Astrocyte (in vitro differentiated cells and primary cell): ENCODE measurements at regions not wholly inside any gene's neighbourhood (a gene's known extent, or its start where the extent isn't known, plus 50 kb on each side); places are given as distances from the start of the nearest gene placed in this dataset.
A peak's percentile ranks its signal among the peaks of the same experiment; 100 is the strongest.

Experiments used
- DNase-seq: peaks from one replicate; pipeline ENCODE4 v3.0.0-alpha.2; 2010; ENCODE audit warnings: low read depth
- FAIRE-seq: peaks from 2 replicates; lab custom pipeline; 2011; peaks lifted over from hg19 to GRCh38; lab: Jason Lieb, UNC
- H2AFZ ChIP-seq: 2 replicates; pipeline ENCODE4 v1.6.0; 2012; ENCODE audit warnings: low read depth, low read length, inconsistent platforms
- H3K27ac ChIP-seq: 2 replicates; pipeline ENCODE4 v1.5.1; 2011; ENCODE audit warnings: low read depth, low read length, inconsistent platforms
- H3K27me3 ChIP-seq: 2 replicates; pipeline ENCODE4 v1.6.0; 2011; ENCODE audit warnings: low read length, inconsistent platforms; ENCODE audit not compliant: insufficient read depth
- H3K36me3 ChIP-seq: 2 replicates; pipeline ENCODE4 v1.5.1; 2011; ENCODE audit warnings: low read length, inconsistent platforms; ENCODE audit not compliant: insufficient read depth
- H3K4me1 ChIP-seq: 2 replicates; pipeline ENCODE4 v1.5.1; 2011; ENCODE audit warnings: low read length, inconsistent platforms; ENCODE audit not compliant: insufficient read depth
- H3K4me2 ChIP-seq: 2 replicates; pipeline ENCODE4 v1.6.0; 2012; ENCODE audit warnings: low read length, inconsistent platforms
- H3K4me3 ChIP-seq: 2 replicates; pipeline ENCODE4 v1.5.1; 2011; ENCODE audit warnings: low read depth, mild to moderate bottlenecking, low read length, inconsistent platforms; ENCODE audit not compliant: insufficient read depth
- H3K79me2 ChIP-seq: 2 replicates; pipeline ENCODE4 v1.6.0; 2012; ENCODE audit warnings: mild to moderate bottlenecking, low read length, inconsistent platforms; ENCODE audit not compliant: insufficient read depth
- H3K9ac ChIP-seq: 2 replicates; pipeline ENCODE4 v1.6.0; 2012; ENCODE audit warnings: mild to moderate bottlenecking, low read length, inconsistent platforms
- H3K9me3 ChIP-seq: 2 replicates; pipeline ENCODE4 v1.5.1; 2012; ENCODE audit warnings: low read depth, mild to moderate bottlenecking, low read length, inconsistent platforms; ENCODE audit not compliant: insufficient read depth
- H4K20me1 ChIP-seq: 2 replicates; pipeline ENCODE4 v1.6.0; 2012; ENCODE audit warnings: low read length, inconsistent platforms; ENCODE audit not compliant: insufficient read depth
- H3K27ac Mint-ChIP-seq: one replicate; pipeline ENCODE4 v1.8.0; 2021; ENCODE audit warnings: mild to moderate bottlenecking, mixed read lengths; ENCODE audit not compliant: unreplicated experiment
- H3K27me3 Mint-ChIP-seq: one replicate; pipeline ENCODE4 v1.8.0; 2021; ENCODE audit warnings: low read depth, mixed read lengths; ENCODE audit not compliant: unreplicated experiment
- H3K36me3 Mint-ChIP-seq: one replicate; pipeline ENCODE4 v1.8.0; 2021; ENCODE audit warnings: low read depth, mixed read lengths; ENCODE audit not compliant: unreplicated experiment
- H3K4me1 Mint-ChIP-seq: one replicate; pipeline ENCODE4 v1.8.0; 2021; ENCODE audit warnings: low read depth, mixed read lengths; ENCODE audit not compliant: unreplicated experiment
- H3K4me3 Mint-ChIP-seq: one replicate; pipeline ENCODE4 v1.8.0; 2021; ENCODE audit warnings: mild to moderate bottlenecking, moderate library complexity, mixed read lengths; ENCODE audit not compliant: unreplicated experiment
- H3K9me3 Mint-ChIP-seq: one replicate; pipeline ENCODE4 v1.8.0; 2021; ENCODE audit warnings: mild to moderate bottlenecking, mixed read lengths; ENCODE audit not compliant: unreplicated experiment
- EZH2 ChIP-seq: IDR thresholded peaks from 2 replicates; pipeline ENCODE4 v1.6.1; 2012; ENCODE audit warnings: mild to moderate bottlenecking, low read length, inconsistent platforms; ENCODE audit not compliant: insufficient read depth
- TF ChIP-seq, protein P1 (sequence below): IDR thresholded peaks from 2 replicates; pipeline ENCODE4 v1.5.1; 2011; ENCODE audit warnings: low read depth, mild to moderate bottlenecking, inconsistent platforms, low read length, moderate library complexity; ENCODE audit not compliant: insufficient read depth

DNA sequence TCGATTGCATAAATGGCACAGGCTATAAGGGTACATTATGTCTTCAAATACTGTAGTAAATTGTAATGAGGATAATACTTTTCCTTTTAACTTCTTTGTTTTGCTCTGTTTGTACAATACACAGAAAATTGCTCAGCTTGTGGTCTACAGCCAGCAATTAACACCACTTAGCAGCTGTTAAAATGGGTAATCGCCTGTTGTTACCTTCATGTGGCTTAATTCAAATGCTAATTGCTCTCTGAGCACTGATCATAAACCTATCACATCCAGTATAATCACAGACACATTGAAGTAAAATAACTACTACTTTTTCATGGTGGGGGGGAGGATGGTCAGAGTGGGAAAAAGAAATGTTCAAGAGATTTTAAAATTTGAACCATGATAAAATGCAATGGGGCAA, 1164.1 kb upstream of the CNTN5 start:
- Mint-ChIP-seq H3K4me3 (no peak overlapping the region), H3K4me1 (peaks cover 3% of the 10 kb centered on the region), H3K27me3 (no peaks in the 10 kb centered on the region), H3K36me3 (no peaks in the 10 kb centered on the region), H3K9me3 (no peaks in the 10 kb centered on the region), H3K27ac (no peak overlapping the region)
- TF ChIP-seq EZH2, result no peak
- TF ChIP-seq, protein P1, sequence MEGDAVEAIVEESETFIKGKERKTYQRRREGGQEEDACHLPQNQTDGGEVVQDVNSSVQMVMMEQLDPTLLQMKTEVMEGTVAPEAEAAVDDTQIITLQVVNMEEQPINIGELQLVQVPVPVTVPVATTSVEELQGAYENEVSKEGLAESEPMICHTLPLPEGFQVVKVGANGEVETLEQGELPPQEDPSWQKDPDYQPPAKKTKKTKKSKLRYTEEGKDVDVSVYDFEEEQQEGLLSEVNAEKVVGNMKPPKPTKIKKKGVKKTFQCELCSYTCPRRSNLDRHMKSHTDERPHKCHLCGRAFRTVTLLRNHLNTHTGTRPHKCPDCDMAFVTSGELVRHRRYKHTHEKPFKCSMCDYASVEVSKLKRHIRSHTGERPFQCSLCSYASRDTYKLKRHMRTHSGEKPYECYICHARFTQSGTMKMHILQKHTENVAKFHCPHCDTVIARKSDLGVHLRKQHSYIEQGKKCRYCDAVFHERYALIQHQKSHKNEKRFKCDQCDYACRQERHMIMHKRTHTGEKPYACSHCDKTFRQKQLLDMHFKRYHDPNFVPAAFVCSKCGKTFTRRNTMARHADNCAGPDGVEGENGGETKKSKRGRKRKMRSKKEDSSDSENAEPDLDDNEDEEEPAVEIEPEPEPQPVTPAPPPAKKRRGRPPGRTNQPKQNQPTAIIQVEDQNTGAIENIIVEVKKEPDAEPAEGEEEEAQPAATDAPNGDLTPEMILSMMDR, result no peak
- Histone ChIP-seq H3K9me3 (no peaks in the 10 kb centered on the region), H3K79me2 (no peaks in the 10 kb centered on the region), H4K20me1 (no peaks in the 10 kb centered on the region), H3K27ac (no peak overlapping the region), H3K36me3 (no peaks in the 10 kb centered on the region), H2AFZ (no peak overlapping the region), H3K4me1 (no peaks in the 10 kb centered on the region), H3K27me3 (no peaks in the 10 kb centered on the region), H3K4me3 (no peak overlapping the region), H3K9ac (no peak overlapping the region), H3K4me2 (no peak overlapping the region)
- DNase-seq (no peak), FAIRE-seq (no peak)

DNA sequence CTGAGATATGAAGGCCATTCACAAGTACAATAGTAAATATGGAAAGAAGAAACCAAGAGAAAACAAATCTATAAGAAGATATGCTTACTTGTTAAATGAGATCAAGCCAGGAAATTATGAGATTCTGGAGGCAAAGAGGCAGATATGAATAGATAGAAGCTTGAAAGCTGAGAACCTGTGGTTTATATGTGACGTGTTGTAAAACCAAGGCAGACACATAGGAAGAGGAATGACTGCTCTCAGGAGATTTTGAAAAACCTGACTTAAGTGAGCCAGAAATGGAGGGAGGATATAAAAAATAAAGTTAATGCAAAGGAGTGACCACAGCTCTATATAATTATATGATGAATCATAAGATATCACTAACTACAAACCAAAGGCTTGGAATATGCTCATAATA, 1160.5 kb upstream of the CNTN5 start:
- Histone ChIP-seq H3K4me2 (no peak overlapping the region), H2AFZ (no peak overlapping the region), H3K9me3 (no peaks in the 10 kb centered on the region), H4K20me1 (no peaks in the 10 kb centered on the region), H3K9ac (no peak overlapping the region), H3K36me3 (no peaks in the 10 kb centered on the region), H3K27me3 (no peaks in the 10 kb centered on the region), H3K79me2 (no peaks in the 10 kb centered on the region), H3K27ac (no peak overlapping the region), H3K4me3 (no peak overlapping the region), H3K4me1 (no peaks in the 10 kb centered on the region)
- Mint-ChIP-seq H3K27me3 (no peaks in the 10 kb centered on the region), H3K27ac (no peak overlapping the region), H3K4me3 (no peak overlapping the region), H3K9me3 (peaks cover 6% of the 10 kb centered on the region), H3K36me3 (no peaks in the 10 kb centered on the region), H3K4me1 (peaks cover 3% of the 10 kb centered on the region)
- FAIRE-seq, result no peak
- no peak for TF ChIP-seq EZH2
- TF ChIP-seq, protein P1, result no peak
- DNase-seq, result peak; percentile 30

DNA sequence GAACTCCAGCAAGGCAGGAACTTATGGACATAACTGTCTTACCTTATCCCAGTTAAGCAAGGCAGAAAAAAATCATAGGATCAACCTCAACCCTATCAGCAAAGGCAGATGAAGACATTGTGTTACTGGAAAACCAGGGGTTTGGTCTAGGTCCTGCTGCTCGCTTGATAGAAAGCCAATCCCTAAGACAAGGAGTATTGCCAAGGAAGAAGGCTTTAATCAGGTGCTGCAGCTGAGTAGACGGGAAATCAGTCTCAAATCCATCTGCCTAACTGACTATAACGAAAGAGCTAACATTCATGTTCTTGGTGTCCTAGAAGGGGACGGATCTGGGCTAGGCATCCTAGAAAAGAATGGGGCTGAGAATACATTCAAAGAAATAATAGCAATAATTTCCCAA, 1158.7 kb upstream of the CNTN5 start:
- Histone ChIP-seq H3K9ac (no peak overlapping the region), H2AFZ (no peak overlapping the region), H4K20me1 (no peaks in the 10 kb centered on the region), H3K9me3 (no peaks in the 10 kb centered on the region), H3K4me1 (no peaks in the 10 kb centered on the region), H3K4me3 (no peak overlapping the region), H3K79me2 (no peaks in the 10 kb centered on the region), H3K27ac (no peak overlapping the region), H3K4me2 (no peak overlapping the region), H3K27me3 (no peaks in the 10 kb centered on the region), H3K36me3 (no peaks in the 10 kb centered on the region)
- Mint-ChIP-seq H3K27ac (no peak overlapping the region), H3K27me3 (no peaks in the 10 kb centered on the region), H3K36me3 (no peaks in the 10 kb centered on the region), H3K4me1 (peaks cover 8% of the 10 kb centered on the region), H3K4me3 (no peak overlapping the region), H3K9me3 (peaks cover 6% of the 10 kb centered on the region)
- FAIRE-seq, result no peak
- no peak for TF ChIP-seq EZH2
- TF ChIP-seq, protein P1, result no peak
- DNase-seq, result no peak
